Ishikawa (cell line): ENCODE measurements at regions not wholly inside any gene's neighbourhood (a gene's known extent, or its start where the extent isn't known, plus 50 kb on each side); places are given as distances from the start of the nearest gene placed in this dataset.
A peak's percentile ranks its signal among the peaks of the same experiment; 100 is the strongest.

Source experiments
- CEBPB ChIP-seq: IDR thresholded peaks from 2 replicates; pipeline ENCODE4 v1.6.1; 2012
- CREB1 ChIP-seq: IDR thresholded peaks from 2 replicates; pipeline ENCODE4 v1.6.1; 2012; ENCODE audit warnings: low read depth
- EGR1 ChIP-seq: IDR thresholded peaks from 2 replicates; pipeline ENCODE4 v1.6.1; 2012
- EP300 ChIP-seq: IDR thresholded peaks from 2 replicates; pipeline ENCODE4 v1.6.1; 2012; ENCODE audit warnings: borderline replicate concordance
- FOXM1 ChIP-seq: IDR thresholded peaks from 2 replicates; pipeline ENCODE4 v1.6.1; 2012; ENCODE audit warnings: low read depth, borderline replicate concordance
- MAX ChIP-seq: IDR thresholded peaks from 2 replicates; pipeline ENCODE4 v1.6.1; 2012
- NFIC ChIP-seq: IDR thresholded peaks from 2 replicates; pipeline ENCODE4 v1.6.1; 2012
- RAD21 ChIP-seq: IDR thresholded peaks from 2 replicates; pipeline ENCODE4 v1.6.1; 2012; ENCODE audit warnings: low read depth
- REST ChIP-seq: IDR thresholded peaks from 2 replicates; pipeline ENCODE4 v1.6.1; 2012; ENCODE audit warnings: low read depth, mild to moderate bottlenecking
- TAF1 ChIP-seq: IDR thresholded peaks from 2 replicates; pipeline ENCODE4 v1.6.1; 2012; ENCODE audit warnings: low read depth, mild to moderate bottlenecking
- TCF12 ChIP-seq: IDR thresholded peaks from 2 replicates; pipeline ENCODE4 v1.6.1; 2012; ENCODE audit warnings: low read depth
- TEAD4 ChIP-seq: IDR thresholded peaks from 2 replicates; pipeline ENCODE4 v1.6.1; 2012
- USF1 ChIP-seq: IDR thresholded peaks from 2 replicates; pipeline ENCODE4 v1.6.1; 2012
- YY1 ChIP-seq: IDR thresholded peaks from 2 replicates; pipeline ENCODE4 v1.6.1; 2012; ENCODE audit warnings: low read depth
- ZBTB7A ChIP-seq: IDR thresholded peaks from 2 replicates; pipeline ENCODE4 v1.6.1; 2012; ENCODE audit warnings: low read depth

GRCh38 chr22:33221568-33221967 lies 163.4 kb upstream of the SYN3 start:
- TF ChIP-seq ZBTB7A (no peak), TCF12 (no peak), USF1 (no peak), EP300 (no peak), RAD21 (no peak)

DNA sequence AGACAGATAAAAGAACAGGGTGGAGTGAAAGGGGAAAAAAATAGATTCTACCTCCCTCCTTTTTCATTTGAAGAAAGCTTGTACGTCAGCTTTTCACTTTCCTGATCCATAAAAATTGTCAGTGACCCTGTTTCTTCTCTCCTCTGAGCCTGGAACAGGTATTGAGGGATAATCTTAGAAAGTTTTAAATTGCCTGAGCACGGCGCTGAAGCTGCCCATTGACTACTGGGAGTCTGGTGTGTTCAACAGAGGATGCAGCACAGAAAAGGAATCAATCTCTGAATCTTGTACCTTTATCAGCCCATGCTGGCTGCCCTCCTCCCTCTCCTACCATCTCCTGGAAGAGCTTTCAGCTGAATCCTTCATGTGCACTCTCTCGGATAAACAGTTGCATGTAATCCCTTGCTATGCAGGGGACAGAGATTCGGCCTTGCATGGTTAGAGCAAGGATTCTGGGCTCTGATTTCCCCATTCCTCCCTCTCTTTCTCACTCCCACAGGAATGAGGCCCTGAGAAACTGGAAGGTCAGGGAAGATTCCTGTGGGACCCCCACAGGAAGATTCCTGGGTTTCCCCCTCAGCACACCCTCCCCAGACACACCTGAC lies 162.4 kb upstream of the SYN3 start:
- TF ChIP-seq MAX (no peak), EGR1 (no peak), YY1 (no peak), TAF1 (no peak), RAD21 (no peak), ZBTB7A (no peak), CEBPB (no peak), CREB1 (no peak)

DNA sequence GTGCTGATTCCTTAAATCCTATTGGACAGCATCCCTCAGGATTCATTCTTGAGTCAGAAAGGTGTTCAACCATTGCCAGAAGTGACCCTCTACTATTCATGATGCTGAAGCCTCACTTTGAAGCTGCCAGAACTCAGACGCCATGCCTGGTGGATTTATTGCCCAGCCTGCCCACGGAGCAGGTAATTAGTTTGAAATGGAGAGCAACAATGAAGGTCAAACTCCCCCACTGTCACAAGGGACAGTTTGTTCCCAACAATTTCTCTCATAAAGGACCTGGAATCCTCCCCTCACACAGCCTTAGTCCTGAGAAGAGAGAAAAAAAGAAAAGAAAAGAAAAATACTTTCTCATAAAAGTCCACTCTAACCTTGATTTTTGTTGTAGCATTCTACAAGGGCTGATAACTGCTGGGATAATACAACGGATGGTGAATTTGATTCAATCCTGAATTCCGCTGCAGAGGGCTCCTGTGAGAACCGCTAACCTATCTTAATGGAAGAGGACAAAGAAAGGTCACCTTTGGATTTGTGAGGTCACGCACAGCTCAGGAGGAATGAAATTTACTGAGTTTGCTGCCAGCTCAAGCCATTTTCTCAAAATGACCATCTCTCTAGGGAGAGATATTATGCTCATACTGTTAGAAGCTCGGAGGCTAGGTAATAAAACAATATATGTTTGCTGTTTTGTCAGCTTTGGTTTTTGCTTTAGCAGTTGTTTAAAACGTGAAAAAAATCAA lies 161.6 kb upstream of the SYN3 start:
- TF ChIP-seq MAX, result no peak
- no peak for TF ChIP-seq YY1
- no peak for TF ChIP-seq EP300
- TF ChIP-seq REST, result no peak
- TF ChIP-seq EGR1, result no peak
- no peak for TF ChIP-seq TAF1
- TF ChIP-seq FOXM1, result no peak
- no peak for TF ChIP-seq TCF12
- TF ChIP-seq CREB1, result no peak
- TF ChIP-seq RAD21, result no peak
- TF ChIP-seq ZBTB7A, result no peak
- no peak for TF ChIP-seq CEBPB
- TF ChIP-seq USF1, result no peak
- TF ChIP-seq TEAD4, result no peak
- TF ChIP-seq NFIC, result no peak

DNA sequence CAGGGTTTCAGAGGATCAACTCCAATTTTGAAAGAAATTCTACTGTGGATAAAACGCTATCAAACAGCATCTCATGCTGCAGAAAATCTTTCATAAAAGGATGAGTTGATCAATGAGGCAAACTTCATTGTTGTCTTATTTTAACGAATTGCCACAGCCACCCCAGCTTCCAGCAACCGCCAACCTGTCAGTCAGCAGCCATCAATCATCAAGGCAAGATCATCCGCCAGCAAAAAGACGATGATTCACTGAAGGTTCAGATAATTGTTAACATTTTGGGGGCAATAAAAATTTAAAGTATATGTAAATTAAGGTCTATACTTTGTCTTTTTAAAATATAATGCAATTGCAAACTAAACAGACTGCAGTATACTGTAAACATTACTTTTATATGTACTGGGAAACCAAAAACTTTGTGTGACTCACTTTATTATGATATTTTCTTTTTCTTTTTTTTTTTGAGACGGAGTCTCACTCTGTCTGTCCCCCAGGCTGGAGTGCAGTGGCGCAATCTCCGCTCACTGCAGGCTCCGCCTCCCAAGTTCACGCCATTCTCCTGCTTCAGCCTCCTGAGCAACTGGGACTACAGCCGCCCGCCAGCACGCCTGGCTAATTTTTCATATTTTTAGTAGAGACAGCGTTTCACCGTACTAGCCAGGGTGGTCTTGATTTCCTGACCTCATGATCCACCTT lies 155.3 kb upstream of the SYN3 start:
- TF ChIP-seq EP300, result no peak
- TF ChIP-seq TEAD4, result no peak
- no peak for TF ChIP-seq FOXM1
- no peak for TF ChIP-seq ZBTB7A
- no peak for TF ChIP-seq YY1
- no peak for TF ChIP-seq CEBPB
- no peak for TF ChIP-seq NFIC

- TF ChIP-seq USF1 (no peak), MAX (no peak), REST (no peak), FOXM1 (no peak), RAD21 (peak; percentile 50), ZBTB7A (no peak)
These were observed 152.0 kb upstream of the SYN3 start for GRCh38 chr22:33209930-33210784.
